PC-3 (cell line): ENCODE measurements at regions not wholly inside any gene's neighbourhood (a gene's known extent, or its start where the extent isn't known, plus 50 kb on each side); places are given as distances from the start of the nearest gene placed in this dataset.

Source experiments
- ATAC-seq: fragments of 200-7000 bp; cut with Tn5 transposase; 2 replicates; pipeline ENCODE4 v1.9.1; 2020; ENCODE audit warnings: mild to moderate bottlenecking, moderate library complexity
- BruUV-seq: library from RNA; stranded (reverse); fragments of 400-500 nt; replicated peaks from 2 replicates; lab custom pipeline; 2021; lab: Mats Ljungman, UMichigan
- CTCF ChIA-PET: fragments of 300-600 bp; sonication (Branson Sonifier 250); formaldehyde crosslinking; loops from one replicate; lab custom pipeline; 2022; ENCODE audit warnings: antibody characterized with exemption; lab: Charles Lee
- POLR2A ChIA-PET: fragments of 300-600 bp; sonication (Branson Sonifier 250); formaldehyde crosslinking; loops from one replicate; lab custom pipeline; 2022; ENCODE audit warnings: antibody characterized with exemption; ENCODE audit not compliant: unreplicated experiment; lab: Charles Lee
- DNase-seq: peaks from one replicate; pipeline ENCODE4 v3.0.0-alpha.2; 2015
- H2AFZ ChIP-seq: fragments of 300-600 bp; sonication (generic); 2 replicates; pipeline ENCODE4 v1.6.0; 2016; ENCODE audit warnings: antibody characterized with exemption, low read length
- H3F3A ChIP-seq: fragments of 300-600 bp; sonication (generic); one replicate; pipeline ENCODE4 v1.6.0; 2017; ENCODE audit warnings: antibody characterized with exemption, low read length, control low read depth, mild to moderate bottlenecking; ENCODE audit not compliant: unreplicated experiment
- H3K27ac ChIP-seq: fragments of 300-600 bp; sonication (generic); 2 replicates; pipeline ENCODE4 v1.5.1; 2016; ENCODE audit warnings: mild to moderate bottlenecking, low read length
- H3K27me3 ChIP-seq: fragments of 300-600 bp; sonication (generic); 2 replicates; pipeline ENCODE4 v1.6.1; 2016; ENCODE audit warnings: low read length, mixed read lengths
- H3K36me3 ChIP-seq: fragments of 300-600 bp; sonication (generic); 2 replicates; pipeline ENCODE4 v1.6.1; 2016; ENCODE audit warnings: low read depth, mixed run types, low read length, mixed read lengths
- H3K4me1 ChIP-seq: fragments of 300-600 bp; sonication (generic); 2 replicates; pipeline ENCODE4 v1.5.1; 2016; ENCODE audit warnings: low read length; ENCODE audit not compliant: insufficient read depth
- H3K4me2 ChIP-seq: fragments of 300-600 bp; sonication (generic); 2 replicates; pipeline ENCODE4 v1.6.0; 2016; ENCODE audit warnings: low read length
- H3K4me3 ChIP-seq: fragments of 300-600 bp; sonication (generic); 2 replicates; pipeline ENCODE4 v1.5.1; 2016; ENCODE audit warnings: mild to moderate bottlenecking, low read length, mixed read lengths
- H3K79me2 ChIP-seq: fragments of 300-600 bp; sonication (generic); 2 replicates; pipeline ENCODE4 v1.6.1; 2017; ENCODE audit warnings: low read length, mixed read lengths
- H3K9ac ChIP-seq: fragments of 300-600 bp; sonication (generic); 2 replicates; pipeline ENCODE4 v1.6.0; 2016; ENCODE audit warnings: mild to moderate bottlenecking, low read length
- H3K9me2 ChIP-seq: fragments of 300-600 bp; sonication (generic); replicated peaks from 2 replicates; pipeline ENCODE4 v1.6.1; 2016; ENCODE audit warnings: mixed run types, low read length, mixed read lengths
- H3K9me3 ChIP-seq: fragments of 300-600 bp; sonication (generic); 2 replicates; pipeline ENCODE4 v1.6.1; 2016; ENCODE audit warnings: low read length, mixed read lengths
- H4K20me1 ChIP-seq: fragments of 300-600 bp; sonication (generic); 2 replicates; pipeline ENCODE4 v1.6.1; 2016; ENCODE audit warnings: low read length, mixed read lengths
- EZH2 ChIP-seq: fragments of 300-600 bp; sonication (generic); IDR thresholded peaks from one replicate; pipeline ENCODE4 v1.6.1; 2017; ENCODE audit warnings: antibody characterized with exemption, mild to moderate bottlenecking, low read length; ENCODE audit not compliant: unreplicated experiment
- EZH2phosphoT487 ChIP-seq: fragments of 300-600 bp; sonication (generic); IDR thresholded peaks from 2 replicates; pipeline ENCODE4 v1.6.1; 2018; ENCODE audit warnings: mild to moderate bottlenecking, antibody characterized with exemption, low read length, borderline replicate concordance
- intact Hi-C: fragments of 100-400 bp; cut with micrococcal nuclease; formaldehyde crosslinking; loops from 2 replicates; pipeline ENCODE4 v1.9.0; 2023
- TF ChIP-seq, protein P1 (sequence below): fragments of 300-600 bp; sonication (generic); conservative IDR thresholded peaks from 2 replicates; pipeline ENCODE4 v1.5.1; 2017; ENCODE audit warnings: antibody characterized with exemption, low read depth, mild to moderate bottlenecking, low read length

DNA sequence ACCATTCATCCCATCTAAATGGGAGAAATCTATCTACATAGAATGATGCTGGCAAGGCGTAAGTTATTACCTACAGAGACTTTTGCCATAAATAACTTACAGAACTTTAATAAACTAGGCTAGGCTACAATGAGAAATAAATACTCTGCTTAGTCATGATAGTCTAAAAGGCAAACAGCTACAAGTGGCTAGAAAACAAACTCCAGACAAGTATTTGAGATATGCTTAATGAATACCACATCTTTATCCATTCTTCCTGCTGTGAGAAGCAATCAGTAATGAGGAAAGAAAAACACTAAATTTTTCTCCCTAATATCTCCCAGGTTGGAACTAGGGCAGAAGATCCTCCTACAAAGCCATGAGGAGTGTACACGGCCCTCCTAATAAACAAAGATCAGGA lies 187.0 kb upstream of the OLFM3 start:
- CTCF ChIA-PET, result no interaction called here
- H3K36me3 ChIP-seq, result no peaks in the 10 kb centered on the region
- no peak for TF ChIP-seq EZH2
- TF ChIP-seq, protein P1, sequence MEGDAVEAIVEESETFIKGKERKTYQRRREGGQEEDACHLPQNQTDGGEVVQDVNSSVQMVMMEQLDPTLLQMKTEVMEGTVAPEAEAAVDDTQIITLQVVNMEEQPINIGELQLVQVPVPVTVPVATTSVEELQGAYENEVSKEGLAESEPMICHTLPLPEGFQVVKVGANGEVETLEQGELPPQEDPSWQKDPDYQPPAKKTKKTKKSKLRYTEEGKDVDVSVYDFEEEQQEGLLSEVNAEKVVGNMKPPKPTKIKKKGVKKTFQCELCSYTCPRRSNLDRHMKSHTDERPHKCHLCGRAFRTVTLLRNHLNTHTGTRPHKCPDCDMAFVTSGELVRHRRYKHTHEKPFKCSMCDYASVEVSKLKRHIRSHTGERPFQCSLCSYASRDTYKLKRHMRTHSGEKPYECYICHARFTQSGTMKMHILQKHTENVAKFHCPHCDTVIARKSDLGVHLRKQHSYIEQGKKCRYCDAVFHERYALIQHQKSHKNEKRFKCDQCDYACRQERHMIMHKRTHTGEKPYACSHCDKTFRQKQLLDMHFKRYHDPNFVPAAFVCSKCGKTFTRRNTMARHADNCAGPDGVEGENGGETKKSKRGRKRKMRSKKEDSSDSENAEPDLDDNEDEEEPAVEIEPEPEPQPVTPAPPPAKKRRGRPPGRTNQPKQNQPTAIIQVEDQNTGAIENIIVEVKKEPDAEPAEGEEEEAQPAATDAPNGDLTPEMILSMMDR, result no peak
- TF ChIP-seq EZH2phosphoT487, result no peak
- no peak overlapping the region for H3K4me3 ChIP-seq
- no peaks in the 10 kb centered on the region for H3K79me2 ChIP-seq
- H3K9me2 ChIP-seq, result no peaks in the 10 kb centered on the region
- no TSS peak for BruUV-seq
- H3K27ac ChIP-seq, result no peak overlapping the region
- no peak overlapping the region for H3K4me2 ChIP-seq
- H3K4me1 ChIP-seq, result no peaks in the 10 kb centered on the region
- ATAC-seq, result no peak
- H3K9ac ChIP-seq, result no peak overlapping the region
- H3K27me3 ChIP-seq, result peaks cover 4% of the 10 kb centered on the region; the same call in 1 of the 2 replicates
- intact Hi-C loops, result no loop called here
- H2AFZ ChIP-seq, result no peak overlapping the region
- no peaks in the 10 kb centered on the region for H3F3A ChIP-seq
- POLR2A ChIA-PET, result no interaction called here
- no peaks in the 10 kb centered on the region for H4K20me1 ChIP-seq
- H3K9me3 ChIP-seq, result no peaks in the 10 kb centered on the region
- no peak for DNase-seq

- no peak for DNase-seq
- Histone ChIP-seq H3K79me2 (no peaks in the 10 kb centered on the region), H3K4me3 (no peak overlapping the region), H3K4me2 (no peak overlapping the region), H3K4me1 (no peaks in the 10 kb centered on the region), H2AFZ (no peak overlapping the region), H3K36me3 (no peaks in the 10 kb centered on the region), H3F3A (no peaks in the 10 kb centered on the region), H3K27me3 (peaks cover 4% of the 10 kb centered on the region; the same call in 1 of the 2 replicates), H4K20me1 (no peaks in the 10 kb centered on the region), H3K9ac (no peak overlapping the region), H3K9me2 (no peaks in the 10 kb centered on the region), H3K27ac (no peak overlapping the region), H3K9me3 (no peaks in the 10 kb centered on the region)
- TF ChIP-seq EZH2phosphoT487 (no peak), EZH2 (no peak)
- TF ChIP-seq, protein P1, result no peak
- ATAC-seq, result no peak
- intact Hi-C loops, result no loop called here
- CTCF ChIA-PET, result no interaction called here
- POLR2A ChIA-PET, result no interaction called here
- no TSS peak for BruUV-seq
Measured at GRCh38 chr1:102182603-102183260, 186.0 kb upstream of the OLFM3 start.

GRCh38 chr1:102181341-102181740 lies 184.6 kb upstream of the OLFM3 start:
- Histone ChIP-seq H3K9me3 (no peaks in the 10 kb centered on the region), H3K9ac (no peak overlapping the region), H3K9me2 (no peaks in the 10 kb centered on the region), H3K27me3 (peaks cover 4% of the 10 kb centered on the region; the same call in 1 of the 2 replicates), H3K27ac (no peak overlapping the region), H3K36me3 (no peaks in the 10 kb centered on the region), H3F3A (no peaks in the 10 kb centered on the region), H3K79me2 (no peaks in the 10 kb centered on the region), H3K4me2 (no peak overlapping the region), H3K4me1 (no peaks in the 10 kb centered on the region), H4K20me1 (no peaks in the 10 kb centered on the region), H2AFZ (no peak overlapping the region), H3K4me3 (no peak overlapping the region)
- CTCF ChIA-PET, result no interaction called here
- intact Hi-C loops, result no loop called here
- DNase-seq (no peak), ATAC-seq (no peak)
- TF ChIP-seq, protein P1, result no peak
- TF ChIP-seq EZH2 (no peak), EZH2phosphoT487 (no peak)
- POLR2A ChIA-PET, result no interaction called here
- no TSS peak for BruUV-seq
